K562 (cell line): ENCODE measurements at regions not wholly inside any gene's neighbourhood (a gene's known extent, or its start where the extent isn't known, plus 50 kb on each side); places are given as distances from the start of the nearest gene placed in this dataset.

Experiments
- ATAC-seq: fragments of 200-7000 bp; cut with Tn5 transposase; 3 replicates; pipeline ENCODE4 v1.9.1; 2020; ENCODE audit warnings: moderate library complexity
- BruUV-seq: library from RNA; stranded (reverse); fragments of 400-500 nt; replicated peaks from 2 replicates; lab custom pipeline; 2021; lab: Mats Ljungman, UMichigan
- CTCF ChIA-PET: fragments of 300-600 bp; formaldehyde crosslinking; extraction: SDS; loops from one replicate; lab custom pipeline; 2021; ENCODE audit warnings: low intra/inter-chr PET ratio; lab: Yijun Ruan, JAX
- POLR2A ChIA-PET: fragments of 300-600, 350-650 bp; sonication (Branson Sonifier 250); formaldehyde crosslinking; extraction: SDS; loops from one replicate; lab custom pipeline; 2021; ENCODE audit warnings: antibody characterized with exemption, inconsistent platforms; lab: Yijun Ruan, JAX
- DNase-seq, 4 experiments: peaks; one replicate each; pipeline versions ENCODE4 v3.0.0 to v3.0.0-alpha.2; 2011 to 2018; ENCODE audit warnings: low spot score in 3 of 4, mixed read lengths in 3 of 4; ENCODE audit errors: extremely low read depth in 1 of 4
- FAIRE-seq: peaks from 2 replicates; lab custom pipeline; 2011; peaks lifted over from hg19 to GRCh38; lab: Jason Lieb, UNC
- H2AFZ ChIP-seq: 2 replicates; pipeline ENCODE4 v1.6.0; 2011; ENCODE audit warnings: low read depth, low read length, control low read depth, inconsistent platforms
- H3K27ac ChIP-seq: fragments of 200-600 bp; 3 replicates; pipeline ENCODE4 v1.8.0; 2011; ENCODE audit warnings: low read depth, mild to moderate bottlenecking, control low read depth, inconsistent platforms, low read length, moderate library complexity, mixed read lengths; ENCODE audit errors: extremely low read depth
- H3K27me3 ChIP-seq, 2 experiments: fragments of 300-600 bp in 1 of 2; 2 replicates in 1 of 2; 3 replicates in 1 of 2; pipeline versions ENCODE4 v1.6.0 to v1.8.0; 2011; ENCODE audit warnings: inconsistent platforms in 2 of 2, low read length in 2 of 2, mild to moderate bottlenecking in 1 of 2, mixed read lengths in 1 of 2, moderate library complexity in 1 of 2; ENCODE audit not compliant: control insufficient read depth in 2 of 2, insufficient read depth in 2 of 2
- H3K36me3 ChIP-seq: fragments of 300-600 bp; 3 replicates; pipeline ENCODE4 v1.8.0; 2011; ENCODE audit warnings: mild to moderate bottlenecking, low read length, inconsistent platforms; ENCODE audit not compliant: control insufficient read depth, insufficient read depth
- H3K4me1 ChIP-seq, 2 experiments: fragments of 200-600 bp in 1 of 2; replicated peaks in 1 of 2; 2 replicates in 1 of 2; 3 replicates in 1 of 2; pipeline versions ENCODE4 v1.5.1 to v1.8.0; 2011; ENCODE audit warnings: inconsistent platforms in 2 of 2, low read length in 2 of 2, mild to moderate bottlenecking in 1 of 2, mixed read lengths in 1 of 2, moderate library complexity in 1 of 2; ENCODE audit not compliant: control insufficient read depth in 2 of 2, insufficient read depth in 2 of 2
- H3K4me2 ChIP-seq: 2 replicates; pipeline ENCODE4 v1.6.1; 2011; ENCODE audit warnings: low read length, control low read depth, inconsistent platforms, mixed read lengths; ENCODE audit not compliant: insufficient read depth
- H3K4me3 ChIP-seq: fragments of 200-600 bp; sonication (generic), shearing (Covaris generic); 2 replicates; pipeline ENCODE4 v1.5.1; 2016; ENCODE audit warnings: control low read depth, inconsistent platforms
- H3K79me2 ChIP-seq: fragments of 200-600 bp; 3 replicates; pipeline ENCODE4 v1.8.0; 2011; ENCODE audit warnings: low read length, inconsistent platforms; ENCODE audit not compliant: control insufficient read depth, insufficient read depth
- H3K9ac ChIP-seq, 2 experiments: 2 replicates each; pipeline versions ENCODE4 v1.6.0 to v1.6.1; 2011; ENCODE audit warnings: low read depth in 2 of 2, low read length in 2 of 2, control low read depth in 1 of 2, inconsistent platforms in 1 of 2, mild to moderate bottlenecking in 1 of 2, mixed read lengths in 1 of 2; ENCODE audit not compliant: insufficient read depth in 1 of 2
- H3K9me1 ChIP-seq: one replicate; pipeline ENCODE4 v1.6.0; 2011; ENCODE audit warnings: inconsistent platforms, mild to moderate bottlenecking, low read length, moderate library complexity; ENCODE audit not compliant: control insufficient read depth, insufficient read depth
- H3K9me3 ChIP-seq: replicated peaks from 2 replicates; pipeline ENCODE4 v1.5.1; 2011; ENCODE audit warnings: low read depth, low read length, inconsistent platforms; ENCODE audit not compliant: control insufficient read depth, insufficient read depth
- H4K20me1 ChIP-seq: replicated peaks from 2 replicates; pipeline ENCODE4 v1.6.1; 2011; ENCODE audit warnings: low read length, inconsistent platforms, mixed read lengths; ENCODE audit not compliant: control insufficient read depth, insufficient read depth
- ERF ChIP-seq: fragments of 450-650 bp; formaldehyde crosslinking; IDR thresholded peaks from 2 replicates; pipeline ENCODE4 v1.4.0; 2020; ENCODE audit warnings: mild to moderate bottlenecking, mixed read lengths
- FOS ChIP-seq: IDR thresholded peaks from 3 replicates; pipeline ENCODE4 v1.6.1; 2011; ENCODE audit not compliant: insufficient read length; ENCODE audit errors: extremely low read depth
- HDAC1 ChIP-seq, 2 experiments: fragments of 450-650 bp; IDR thresholded peaks; 2 replicates each; pipeline ENCODE4 v1.6.1; 2016 to 2017; ENCODE audit warnings: inconsistent platforms in 1 of 2, mild to moderate bottlenecking in 1 of 2, moderate library complexity in 1 of 2
- JUN ChIP-seq, 2 experiments: sonication (generic) in 1 of 2; formaldehyde crosslinking in 1 of 2; IDR thresholded peaks; 2 replicates each; pipeline versions ENCODE4 v1.6.1 to v1.8.0; 2012 to 2022; ENCODE audit warnings: borderline replicate concordance in 2 of 2, mild to moderate bottlenecking in 2 of 2, improper control_type of control experiment in 1 of 2, low read depth in 1 of 2, low read length in 1 of 2, missing genetic modification reagents in 1 of 2
- MITF ChIP-seq: IDR thresholded peaks from 2 replicates; pipeline ENCODE4 v1.6.1; 2014; ENCODE audit warnings: antibody characterized with exemption
- NFIC ChIP-seq: fragments of 450-650 bp; IDR thresholded peaks from 2 replicates; pipeline ENCODE4 v1.6.1; 2017; ENCODE audit warnings: mild to moderate bottlenecking, inconsistent platforms
- NRF1 ChIP-seq, 2 experiments: fragments of 450-650 bp; IDR thresholded peaks in 1 of 2; conservative IDR thresholded peaks in 1 of 2; 2 replicates each; pipeline ENCODE4 v1.6.1; 2014; ENCODE audit warnings: mild to moderate bottlenecking in 2 of 2
- PHB ChIP-seq: fragments of 250-450 bp; sonication (Bioruptor Pico); IDR thresholded peaks from 2 replicates; pipeline ENCODE4 v1.5.0; 2021
- RBBP5 ChIP-seq: fragments of 200-600 bp; sonication (generic); IDR thresholded peaks from 2 replicates; pipeline ENCODE4 v1.6.1; 2012; ENCODE audit warnings: borderline replicate concordance, mild to moderate bottlenecking, low read length, control low read depth, inconsistent platforms; ENCODE audit not compliant: insufficient read depth, poor library complexity, severe bottlenecking
- SMARCA4 ChIP-seq: fragments of 450-650 bp; IDR thresholded peaks from 2 replicates; pipeline ENCODE4 v1.6.1; 2016
- SMARCE1 ChIP-seq: fragments of 450-650 bp; IDR thresholded peaks from 2 replicates; pipeline ENCODE4 v1.7.1; 2016; ENCODE audit warnings: mild to moderate bottlenecking
- TOE1 ChIP-seq, 2 experiments: fragments of 450-650 bp in 1 of 2; sonication (generic) in 1 of 2; formaldehyde crosslinking in 1 of 2; IDR thresholded peaks; 2 replicates each; pipeline versions ENCODE4 v1.7.1 to v1.8.0; 2016 to 2022; ENCODE audit warnings: borderline replicate concordance in 2 of 2, mild to moderate bottlenecking in 2 of 2, antibody characterized with exemption in 1 of 2, inconsistent platforms in 1 of 2, low read depth in 1 of 2, missing genetic modification reagents in 1 of 2, moderate library complexity in 1 of 2
- ZFP36 ChIP-seq: fragments of 150-350 bp; IDR thresholded peaks from 2 replicates; pipeline ENCODE4 v1.6.1; 2018; ENCODE audit warnings: low read length, low read depth; ENCODE audit not compliant: partially characterized antibody
- ZNF583 ChIP-seq: fragments of 250-450 bp; sonication (Bioruptor Pico); IDR thresholded peaks from 2 replicates; pipeline ENCODE4 v1.4.0; 2020
- WGBS: fragments of 100-300 bp; shearing (Covaris generic); methylation state at CpG from one replicate; pipeline ENCODE4 v1.1.6; 2016; ENCODE audit warnings: low coverage, mixed read lengths; ENCODE audit not compliant: insufficient coverage; ENCODE audit errors: missing lambda C conversion rate; 5-methylcytosine and 5-hydroxymethylcytosine counted together
- in situ Hi-C: fragments of 300-500 bp; cut with MboI; formaldehyde crosslinking; loops from 4 replicates; pipeline ENCODE4 v1.15.0; 2018; ENCODE audit warnings: inconsistent platforms, mixed read lengths
- intact Hi-C: fragments of 100-400 bp; cut with micrococcal nuclease; formaldehyde crosslinking; loops from 2 replicates; pipeline ENCODE4 v1.14.2; 2022

- 73% methylated on average over 5 of the region's 6 CpGs for WGBS
- Histone ChIP-seq H2AFZ (no peak overlapping the region), H3K9me3 (no peaks in the 10 kb centered on the region), H3K9me1 (no peaks in the 10 kb centered on the region), H4K20me1 (no peaks in the 10 kb centered on the region), H3K79me2 (peaks cover 11% of the 10 kb centered on the region), H3K9ac (no peak overlapping the region), H3K27ac (no peak overlapping the region), H3K36me3 (peaks cover 32% of the 10 kb centered on the region), H3K4me3 (no peak overlapping the region), H3K4me1 (no peaks in the 10 kb centered on the region), H3K27me3 (no peaks in the 10 kb centered on the region), H3K4me2 (no peak overlapping the region)
- ChIA-PET POLR2A (interaction anchor here (0.6 kb wide), 1 partner anchor 62 kb away, joined by 3 read pairs; no protein-coding TSS in a partner anchor), CTCF (no interaction called here)
- DNase-seq (no peak), FAIRE-seq (no peak), ATAC-seq (no peak)
- TF ChIP-seq MITF (no peak), ZFP36 (no peak), ZNF583 (CRISPR knock-in tag) (no peak), FOS (no peak)
- in situ Hi-C loops (no loop called here), intact Hi-C loops (no loop called here)
- BruUV-seq: no TSS peak
Observed at GRCh38 chr6:27700337-27700736, 211.9 kb downstream of the OR2B2 start.

- H3K27ac ChIP-seq: peak overlapping the region; percentile 84
- CTCF ChIA-PET: no interaction called here
- WGBS: 7% methylated on average over 7 of the region's 7 CpGs
- TF ChIP-seq ERF (CRISPR knock-in tag) (no peak), RBBP5 (no peak), NFIC (no peak), PHB (no peak), SMARCA4 (0 out of 2 replicates have a peak, but pooled peaks have one; percentile 9), SMARCE1 (peak; percentile 4; the same call in 1 of the 2 replicates), NRF1 (conservative IDR thresholded peaks at IDR 0.05 in 1 of 2, IDR thresholded peaks at IDR 0.05 in 1 of 2) (0 out of 4 replicates have a peak, but pooled peaks of 1 of the 2 experiments have one; percentile 6), JUN (IDR thresholded peaks at IDR 0.05; ENCODE audit: borderline replicate concordance, low read depth, low read length) (no peak), JUN (CRISPR knock-in tag; IDR thresholded peaks at IDR 0.05; ENCODE audit: borderline replicate concordance) (no peak), HDAC1 (IDR thresholded peaks at IDR 0.05) (peak in 1 of 2 experiments; percentile 49; a peak in 1 of 4 replicates), TOE1 (IDR thresholded peaks at IDR 0.05; ENCODE audit: borderline replicate concordance) (no peak), TOE1 (CRISPR knock-in tag; IDR thresholded peaks at IDR 0.05; ENCODE audit: borderline replicate concordance, low read depth) (no peak)
Observed at GRCh38 chr6:27694547-27694874, 217.7 kb downstream of the OR2B2 start.

More at GRCh38 chr6:27694547-27694874, 217.7 kb downstream of the OR2B2 start:
- intact Hi-C loops: no loop called here
- Histone ChIP-seq H3K9ac (peak overlapping the region; percentile 81 to 94), H2AFZ (peak overlapping the region; percentile 92), H3K9me3 (no peaks in the 10 kb centered on the region), H3K79me2 (peaks cover 21% of the 10 kb centered on the region), H3K9me1 (no peaks in the 10 kb centered on the region), H3K4me1 (peaks cover 3 to 4% of the 10 kb centered on the region in 2 experiments; a peak in 3 of 5 replicates), H4K20me1 (no peaks in the 10 kb centered on the region), H3K36me3 (0 out of 3 replicates have a peak, but pooled peaks cover 6% of the 10 kb centered on the region), H3K4me2 (peak overlapping the region; percentile 94), H3K4me3 (peak overlapping the region; percentile 62), H3K27me3 (no peaks in the 10 kb centered on the region)
- FAIRE-seq: no peak
- POLR2A ChIA-PET: interaction anchor here (0.5 to 1.1 kb wide), 8 partner anchors 14 to 1025 kb away, joined by 3 to 6 read pairs (median 3); no protein-coding TSS in a partner anchor
- in situ Hi-C loops: no loop called here
- no peak for DNase-seq
- peak; percentile 53 for ATAC-seq
- no TSS peak for BruUV-seq
